DND-41 (cell line): ENCODE measurements at regions not wholly inside any gene's neighbourhood (a gene's known extent, or its start where the extent isn't known, plus 50 kb on each side); places are given as distances from the start of the nearest gene placed in this dataset.

Experiments
- ATAC-seq: fragments of 200-7000 bp; cut with Tn5 transposase; 3 replicates; pipeline ENCODE4 v1.9.1; 2021; ENCODE audit warnings: low read depth; ENCODE audit not compliant: insufficient read depth
- DNase-seq: peaks from one replicate; pipeline ENCODE4 v3.0.0-alpha.2; 2020
- H2AFZ ChIP-seq: 2 replicates; pipeline ENCODE4 v1.6.0; 2012; ENCODE audit warnings: low read depth, low read length
- H3K27ac ChIP-seq: 2 replicates; pipeline ENCODE4 v1.5.1; 2012; ENCODE audit warnings: low read length, inconsistent platforms
- H3K27me3 ChIP-seq: fragments of 200-600 bp; sonication (generic); 2 replicates; pipeline ENCODE4 v1.6.0; 2012; ENCODE audit warnings: low read length, mild to moderate bottlenecking, inconsistent platforms; ENCODE audit not compliant: insufficient read depth, poor library complexity
- H3K36me3 ChIP-seq: 2 replicates; pipeline ENCODE4 v1.5.1; 2012; ENCODE audit warnings: low read length, inconsistent platforms; ENCODE audit not compliant: insufficient read depth
- H3K4me1 ChIP-seq: 2 replicates; pipeline ENCODE4 v1.5.1; 2012; ENCODE audit warnings: mild to moderate bottlenecking, low read length; ENCODE audit not compliant: insufficient read depth
- H3K4me2 ChIP-seq: 2 replicates; pipeline ENCODE4 v1.6.0; 2012; ENCODE audit warnings: mild to moderate bottlenecking, moderate library complexity, low read length, inconsistent platforms; ENCODE audit not compliant: insufficient read depth
- H3K4me3 ChIP-seq, 2 experiments: fragments of 200-600 bp in 1 of 2; shearing (Covaris generic) in 1 of 2; 2 replicates each; pipeline ENCODE4 v1.5.1; 2012 to 2016; ENCODE audit warnings: inconsistent platforms in 2 of 2, low read length in 2 of 2, mild to moderate bottlenecking in 2 of 2, low read depth in 1 of 2, moderate library complexity in 1 of 2
- H3K79me2 ChIP-seq: 2 replicates; pipeline ENCODE4 v1.6.0; 2012; ENCODE audit warnings: low read length, inconsistent platforms; ENCODE audit not compliant: insufficient read depth
- H3K9ac ChIP-seq: 2 replicates; pipeline ENCODE4 v1.6.0; 2012; ENCODE audit warnings: low read depth, mild to moderate bottlenecking, inconsistent platforms, low read length, moderate library complexity
- H3K9me3 ChIP-seq: 2 replicates; pipeline ENCODE4 v1.5.1; 2012; ENCODE audit warnings: low read length, moderate library complexity, mild to moderate bottlenecking, inconsistent platforms; ENCODE audit not compliant: insufficient read depth, severe bottlenecking
- H4K20me1 ChIP-seq: 2 replicates; pipeline ENCODE4 v1.6.0; 2012; ENCODE audit warnings: low read length; ENCODE audit not compliant: insufficient read depth
- EZH2 ChIP-seq: IDR thresholded peaks from 3 replicates; pipeline ENCODE4 v1.6.1; 2012; ENCODE audit warnings: borderline replicate concordance, low read depth, mild to moderate bottlenecking, moderate library complexity, low read length, inconsistent platforms; ENCODE audit not compliant: severe bottlenecking
- TF ChIP-seq, protein P1 (sequence below): IDR thresholded peaks from 2 replicates; pipeline ENCODE4 v1.5.1; 2012; ENCODE audit warnings: borderline replicate concordance, low read length, moderate library complexity, mild to moderate bottlenecking; ENCODE audit not compliant: poor library complexity, severe bottlenecking; ENCODE audit errors: extremely low read depth

DNA sequence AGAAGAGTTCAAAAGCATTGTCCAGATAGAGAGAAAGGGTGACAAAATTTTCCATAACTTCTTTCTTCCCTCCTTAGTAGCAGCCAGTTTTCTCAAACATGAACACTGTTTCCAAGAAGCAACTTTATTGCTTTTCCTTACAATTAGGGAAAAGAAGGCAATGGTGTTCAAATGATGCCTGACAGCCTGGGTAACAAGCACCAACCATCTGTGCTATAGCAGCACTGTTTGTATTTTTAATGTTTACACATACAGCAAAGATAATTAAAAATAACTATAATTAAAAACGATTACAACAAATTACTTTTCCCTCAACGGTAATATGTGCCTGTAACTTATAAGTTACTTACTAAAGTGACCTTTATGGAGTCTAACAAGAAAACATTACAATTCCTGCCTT is 450.6 kb upstream of the LMO3 start:
- H3K27me3 ChIP-seq = no peaks in the 10 kb centered on the region
- no peak overlapping the region for H3K4me3 ChIP-seq
- no peak overlapping the region for H3K9ac ChIP-seq
- H3K4me1 ChIP-seq = no peaks in the 10 kb centered on the region
- no peaks in the 10 kb centered on the region for H3K9me3 ChIP-seq
- TF ChIP-seq, protein P1, sequence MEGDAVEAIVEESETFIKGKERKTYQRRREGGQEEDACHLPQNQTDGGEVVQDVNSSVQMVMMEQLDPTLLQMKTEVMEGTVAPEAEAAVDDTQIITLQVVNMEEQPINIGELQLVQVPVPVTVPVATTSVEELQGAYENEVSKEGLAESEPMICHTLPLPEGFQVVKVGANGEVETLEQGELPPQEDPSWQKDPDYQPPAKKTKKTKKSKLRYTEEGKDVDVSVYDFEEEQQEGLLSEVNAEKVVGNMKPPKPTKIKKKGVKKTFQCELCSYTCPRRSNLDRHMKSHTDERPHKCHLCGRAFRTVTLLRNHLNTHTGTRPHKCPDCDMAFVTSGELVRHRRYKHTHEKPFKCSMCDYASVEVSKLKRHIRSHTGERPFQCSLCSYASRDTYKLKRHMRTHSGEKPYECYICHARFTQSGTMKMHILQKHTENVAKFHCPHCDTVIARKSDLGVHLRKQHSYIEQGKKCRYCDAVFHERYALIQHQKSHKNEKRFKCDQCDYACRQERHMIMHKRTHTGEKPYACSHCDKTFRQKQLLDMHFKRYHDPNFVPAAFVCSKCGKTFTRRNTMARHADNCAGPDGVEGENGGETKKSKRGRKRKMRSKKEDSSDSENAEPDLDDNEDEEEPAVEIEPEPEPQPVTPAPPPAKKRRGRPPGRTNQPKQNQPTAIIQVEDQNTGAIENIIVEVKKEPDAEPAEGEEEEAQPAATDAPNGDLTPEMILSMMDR = no peak
- TF ChIP-seq EZH2 = no peak
- no peaks in the 10 kb centered on the region for H3K79me2 ChIP-seq
- no peak for ATAC-seq
- no peaks in the 10 kb centered on the region for H3K36me3 ChIP-seq
- H4K20me1 ChIP-seq = no peaks in the 10 kb centered on the region
- H3K4me2 ChIP-seq = no peak overlapping the region
- H2AFZ ChIP-seq = no peak overlapping the region
- no peak overlapping the region for H3K27ac ChIP-seq
- DNase-seq = no peak

DNA sequence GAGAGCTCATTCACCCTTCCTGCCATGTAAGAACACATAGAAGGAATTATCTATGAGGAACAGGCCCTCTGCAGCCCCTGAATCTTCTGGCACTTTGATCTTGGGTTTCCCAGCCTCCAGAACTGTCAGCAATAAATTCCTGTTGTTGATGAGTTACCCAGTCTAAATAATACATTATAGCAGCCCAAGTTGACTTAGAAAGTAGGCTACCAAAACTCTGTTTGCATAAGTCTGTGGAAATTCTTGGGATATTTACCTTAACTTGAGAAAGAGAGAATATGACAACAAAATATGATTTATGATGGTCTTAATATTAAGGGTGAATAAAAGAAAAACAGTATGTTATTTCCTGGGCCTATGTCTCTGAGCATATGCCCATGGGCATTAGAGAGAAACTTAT is 433.0 kb upstream of the LMO3 start:
- no peaks in the 10 kb centered on the region for H3K36me3 ChIP-seq
- H3K9me3 ChIP-seq = no peaks in the 10 kb centered on the region
- ATAC-seq (no peak), DNase-seq (no peak)
- no peaks in the 10 kb centered on the region for H3K27me3 ChIP-seq
- no peak overlapping the region for H3K27ac ChIP-seq
- no peak overlapping the region for H3K4me2 ChIP-seq
- H3K9ac ChIP-seq = no peak overlapping the region
- no peaks in the 10 kb centered on the region for H4K20me1 ChIP-seq
- no peak for TF ChIP-seq EZH2
- TF ChIP-seq, protein P1 = no peak
- H3K79me2 ChIP-seq = no peaks in the 10 kb centered on the region
- no peak overlapping the region for H3K4me3 ChIP-seq
- H2AFZ ChIP-seq = no peak overlapping the region
- no peaks in the 10 kb centered on the region for H3K4me1 ChIP-seq

DNA sequence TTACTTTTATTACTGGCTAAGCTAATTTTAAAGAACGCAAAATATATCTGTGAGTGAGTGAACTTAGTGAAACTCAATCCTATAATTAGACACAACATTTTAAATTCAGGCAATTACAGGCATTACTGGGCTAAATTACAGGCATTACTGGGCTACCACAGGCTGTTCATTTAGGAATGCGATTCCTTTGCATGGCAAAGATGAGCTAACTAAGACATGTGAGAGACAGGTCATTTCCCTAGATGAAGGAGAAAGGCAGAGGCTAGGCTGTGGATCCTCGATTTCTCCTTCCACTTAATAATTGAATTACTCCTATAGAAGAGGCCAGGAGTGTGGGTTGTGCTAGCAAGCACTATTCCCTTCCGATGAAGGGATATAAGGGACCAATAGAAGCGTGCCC is 429.4 kb upstream of the LMO3 start:
- no peaks in the 10 kb centered on the region for H4K20me1 ChIP-seq
- TF ChIP-seq, protein P1 = no peak
- no peak for TF ChIP-seq EZH2
- H3K79me2 ChIP-seq = no peaks in the 10 kb centered on the region
- no peaks in the 10 kb centered on the region for H3K4me1 ChIP-seq
- H2AFZ ChIP-seq = no peak overlapping the region
- no peak overlapping the region for H3K27ac ChIP-seq
- no peaks in the 10 kb centered on the region for H3K9me3 ChIP-seq
- no peak overlapping the region for H3K9ac ChIP-seq
- no peak for ATAC-seq
- H3K4me2 ChIP-seq = no peak overlapping the region
- no peak overlapping the region for H3K4me3 ChIP-seq
- H3K27me3 ChIP-seq = no peaks in the 10 kb centered on the region
- DNase-seq = no peak
- H3K36me3 ChIP-seq = no peaks in the 10 kb centered on the region

DNA sequence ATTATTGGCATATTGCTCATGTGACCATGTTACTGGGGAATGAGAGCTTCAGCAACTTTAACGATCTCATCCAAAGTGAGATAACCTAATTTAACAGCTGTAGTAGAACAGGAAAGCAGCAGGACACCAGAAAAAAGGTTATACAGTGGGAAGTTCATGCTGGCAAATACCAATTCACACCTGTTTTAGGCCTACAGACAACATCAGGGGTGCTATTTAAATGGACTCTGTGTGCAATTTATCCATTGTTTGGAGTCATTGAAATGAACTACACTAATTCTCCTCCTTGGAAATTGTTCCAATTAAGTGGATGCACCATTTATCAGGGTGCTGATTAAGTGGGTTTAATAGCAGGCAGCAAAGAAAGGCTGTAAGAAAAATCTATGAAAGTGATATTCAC is 424.4 kb upstream of the LMO3 start:
- Histone ChIP-seq H3K4me1 (no peaks in the 10 kb centered on the region), H3K9me3 (no peaks in the 10 kb centered on the region), H3K79me2 (no peaks in the 10 kb centered on the region), H3K4me3 (no peak overlapping the region), H3K27ac (no peak overlapping the region), H3K9ac (no peak overlapping the region), H3K27me3 (no peaks in the 10 kb centered on the region), H2AFZ (no peak overlapping the region), H3K36me3 (no peaks in the 10 kb centered on the region), H3K4me2 (no peak overlapping the region), H4K20me1 (no peaks in the 10 kb centered on the region)
- TF ChIP-seq, protein P1 = no peak
- TF ChIP-seq EZH2 = no peak
- ATAC-seq (no peak), DNase-seq (no peak)
